PFSK-1 (cell line): ENCODE measurements at regions not wholly inside any gene's neighbourhood (a gene's known extent, or its start where the extent isn't known, plus 50 kb on each side); places are given as distances from the start of the nearest gene placed in this dataset.

Source experiments
- POLR2AphosphoS5 ChIP-seq: IDR thresholded peaks from 2 replicates; pipeline ENCODE4 v1.6.1; 2012; ENCODE audit warnings: low read depth, mild to moderate bottlenecking, control low read depth, low read length, moderate library complexity
- TF ChIP-seq, protein P1 (sequence below), 2 experiments: IDR thresholded peaks; 2 replicates each; pipeline versions ENCODE4 v1.6.1 to v1.8.0; 2011 to 2012; ENCODE audit warnings: low read depth in 2 of 2, low read length in 2 of 2, control low read depth in 1 of 2, inconsistent platforms in 1 of 2, mild to moderate bottlenecking in 1 of 2, moderate library complexity in 1 of 2; ENCODE audit not compliant: insufficient read depth in 1 of 2

DNA sequence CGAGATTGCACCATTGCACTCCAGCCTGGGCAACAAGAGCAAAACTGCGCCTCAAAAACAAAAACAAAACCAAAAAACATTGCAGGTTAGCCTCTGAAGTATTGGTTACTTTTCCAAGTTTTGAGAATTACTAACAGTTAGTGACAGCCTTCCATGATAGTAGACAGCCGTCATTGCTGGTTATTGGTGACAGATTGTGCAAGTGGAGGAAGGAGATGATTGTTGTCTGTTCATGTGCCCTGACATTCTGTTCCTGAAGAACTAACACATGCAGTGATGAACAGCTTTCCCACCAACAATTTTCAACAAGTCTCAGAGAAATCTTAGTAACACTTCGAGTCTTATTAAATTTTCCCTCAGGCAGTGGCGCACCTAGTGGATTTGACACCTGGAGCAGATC lies 89.3 kb upstream of the NAP1L1 start:
- TF ChIP-seq POLR2AphosphoS5, result no peak
- TF ChIP-seq, protein P1, sequence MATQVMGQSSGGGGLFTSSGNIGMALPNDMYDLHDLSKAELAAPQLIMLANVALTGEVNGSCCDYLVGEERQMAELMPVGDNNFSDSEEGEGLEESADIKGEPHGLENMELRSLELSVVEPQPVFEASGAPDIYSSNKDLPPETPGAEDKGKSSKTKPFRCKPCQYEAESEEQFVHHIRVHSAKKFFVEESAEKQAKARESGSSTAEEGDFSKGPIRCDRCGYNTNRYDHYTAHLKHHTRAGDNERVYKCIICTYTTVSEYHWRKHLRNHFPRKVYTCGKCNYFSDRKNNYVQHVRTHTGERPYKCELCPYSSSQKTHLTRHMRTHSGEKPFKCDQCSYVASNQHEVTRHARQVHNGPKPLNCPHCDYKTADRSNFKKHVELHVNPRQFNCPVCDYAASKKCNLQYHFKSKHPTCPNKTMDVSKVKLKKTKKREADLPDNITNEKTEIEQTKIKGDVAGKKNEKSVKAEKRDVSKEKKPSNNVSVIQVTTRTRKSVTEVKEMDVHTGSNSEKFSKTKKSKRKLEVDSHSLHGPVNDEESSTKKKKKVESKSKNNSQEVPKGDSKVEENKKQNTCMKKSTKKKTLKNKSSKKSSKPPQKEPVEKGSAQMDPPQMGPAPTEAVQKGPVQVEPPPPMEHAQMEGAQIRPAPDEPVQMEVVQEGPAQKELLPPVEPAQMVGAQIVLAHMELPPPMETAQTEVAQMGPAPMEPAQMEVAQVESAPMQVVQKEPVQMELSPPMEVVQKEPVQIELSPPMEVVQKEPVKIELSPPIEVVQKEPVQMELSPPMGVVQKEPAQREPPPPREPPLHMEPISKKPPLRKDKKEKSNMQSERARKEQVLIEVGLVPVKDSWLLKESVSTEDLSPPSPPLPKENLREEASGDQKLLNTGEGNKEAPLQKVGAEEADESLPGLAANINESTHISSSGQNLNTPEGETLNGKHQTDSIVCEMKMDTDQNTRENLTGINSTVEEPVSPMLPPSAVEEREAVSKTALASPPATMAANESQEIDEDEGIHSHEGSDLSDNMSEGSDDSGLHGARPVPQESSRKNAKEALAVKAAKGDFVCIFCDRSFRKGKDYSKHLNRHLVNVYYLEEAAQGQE (IDR thresholded peaks at IDR 0.05; ENCODE audit: insufficient read depth in 1 of 2, low read depth in 2 of 2, low read length in 2 of 2), result no peak
